SH-SY5Y (cell line): ENCODE measurements at regions not wholly inside any gene's neighbourhood (a gene's known extent, or its start where the extent isn't known, plus 50 kb on each side); places are given as distances from the start of the nearest gene placed in this dataset.

Experiments used
- GATA2 ChIP-seq: IDR thresholded peaks from 2 replicates; pipeline ENCODE4 v1.6.1; 2011; ENCODE audit warnings: mild to moderate bottlenecking, low read depth, low read length
- GATA3 ChIP-seq: IDR thresholded peaks from 2 replicates; pipeline ENCODE4 v1.6.1; 2011; ENCODE audit warnings: low read depth, mild to moderate bottlenecking, low read length, moderate library complexity

- TF ChIP-seq GATA2 (no peak), GATA3 (no peak)
These were observed 338.1 kb upstream of the SNX7 start for GRCh38 chr1:98323388-98323787.
